Activated T-helper 17 cell treated with anti-CD3 and anti-CD28 coated beads, Interleukin-2, amount 50 U/mL, for 72 hours (primary cell): ENCODE measurements at regions not wholly inside any gene's neighbourhood (a gene's known extent, or its start where the extent isn't known, plus 50 kb on each side); places are given as distances from the start of the nearest gene placed in this dataset.

Experiments
- ATAC-seq: fragments of 150-1000 bp; cut with Tn5 transposase; replicated peaks from 2 replicates; pipeline ENCODE4 v1.10.0; 2021; ENCODE audit warnings: mild to moderate bottlenecking, moderate library complexity
- H3K27ac Mint-ChIP-seq: one replicate; pipeline ENCODE4 v1.8.0; 2022; ENCODE audit warnings: mixed read lengths
- H3K27me3 Mint-ChIP-seq: one replicate; pipeline ENCODE4 v1.8.0; 2022; ENCODE audit warnings: mixed read lengths
- H3K36me3 Mint-ChIP-seq: one replicate; pipeline ENCODE4 v1.8.0; 2022; ENCODE audit warnings: low read depth, mild to moderate bottlenecking, mixed read lengths
- H3K4me1 Mint-ChIP-seq: one replicate; pipeline ENCODE4 v1.8.0; 2022; ENCODE audit warnings: mixed read lengths
- H3K4me3 Mint-ChIP-seq: one replicate; pipeline ENCODE4 v1.8.0; 2022; ENCODE audit warnings: mild to moderate bottlenecking, mixed read lengths
- H3K9me3 Mint-ChIP-seq: one replicate; pipeline ENCODE4 v1.8.0; 2022; ENCODE audit warnings: mixed read lengths

DNA sequence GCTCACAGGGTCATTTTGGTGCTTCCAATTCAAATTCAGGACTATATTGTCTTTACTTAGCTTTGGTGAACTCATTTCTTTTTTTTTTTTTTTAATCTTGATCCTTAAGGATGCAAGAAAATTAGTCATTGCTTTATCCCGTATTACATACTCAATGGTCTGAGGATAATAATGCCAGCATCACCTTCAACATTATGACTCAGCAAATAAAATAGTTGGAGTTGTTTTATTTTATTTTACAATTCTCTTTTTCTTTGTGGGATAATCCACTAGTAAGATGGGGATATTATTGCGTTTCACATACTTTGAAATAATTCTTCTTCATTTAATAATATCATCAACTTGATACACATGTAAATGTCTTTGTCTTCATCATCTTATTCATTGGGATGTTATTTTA, 954.9 kb upstream of the GYPC start:
- Mint-ChIP-seq H3K4me3 (no peak overlapping the region), H3K9me3 (no peaks in the 10 kb centered on the region), H3K4me1 (no peaks in the 10 kb centered on the region), H3K27ac (no peak overlapping the region), H3K36me3 (no peaks in the 10 kb centered on the region), H3K27me3 (no peaks in the 10 kb centered on the region)
- no peak for ATAC-seq

DNA sequence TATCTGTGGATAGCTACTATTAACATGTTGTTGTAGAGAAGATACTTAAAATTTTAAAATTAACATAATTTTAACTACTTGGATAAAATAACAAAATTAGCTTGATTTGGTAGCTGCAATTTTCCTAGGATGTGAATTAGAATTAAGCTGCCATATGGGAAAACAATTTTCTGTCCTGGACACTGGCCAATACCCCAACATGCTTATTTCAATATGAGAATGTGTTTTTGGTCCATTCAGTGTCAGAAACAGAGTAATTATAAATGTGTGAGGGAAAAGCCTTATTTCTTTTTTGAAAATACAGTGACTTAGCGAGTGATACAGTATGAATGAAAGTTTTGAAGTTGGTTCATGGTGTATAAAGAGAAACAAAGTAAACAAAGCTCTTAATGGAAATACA, 948.3 kb upstream of the GYPC start:
- H3K4me3 Mint-ChIP-seq: no peak overlapping the region
- ATAC-seq: no peak
- H3K27me3 Mint-ChIP-seq: no peaks in the 10 kb centered on the region
- H3K27ac Mint-ChIP-seq: no peak overlapping the region
- H3K9me3 Mint-ChIP-seq: peaks cover 9% of the 10 kb centered on the region
- no peaks in the 10 kb centered on the region for H3K4me1 Mint-ChIP-seq
- no peaks in the 10 kb centered on the region for H3K36me3 Mint-ChIP-seq

DNA sequence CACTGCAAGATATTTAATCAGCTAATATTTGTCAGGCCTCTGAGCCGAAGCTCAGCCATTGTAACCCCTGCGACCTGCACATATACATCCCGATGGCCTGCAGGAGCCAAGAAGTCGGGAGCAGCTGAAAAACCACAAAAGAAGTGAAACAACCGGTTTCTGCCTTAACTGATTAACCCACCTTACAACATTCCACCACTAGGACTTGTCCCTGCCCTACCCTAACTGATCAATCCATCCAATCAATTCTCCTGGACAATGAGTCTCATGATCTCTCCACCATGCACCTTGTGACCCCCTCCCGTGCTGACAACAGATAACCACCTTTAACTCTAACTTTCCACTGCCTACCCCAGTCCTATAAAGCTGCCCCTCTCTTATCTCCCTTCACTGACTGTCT, 945.4 kb upstream of the GYPC start:
- Mint-ChIP-seq H3K27me3 (no peaks in the 10 kb centered on the region), H3K4me1 (no peaks in the 10 kb centered on the region), H3K4me3 (no peak overlapping the region), H3K9me3 (peaks cover 22% of the 10 kb centered on the region), H3K36me3 (no peaks in the 10 kb centered on the region), H3K27ac (no peak overlapping the region)
- ATAC-seq: no peak

DNA sequence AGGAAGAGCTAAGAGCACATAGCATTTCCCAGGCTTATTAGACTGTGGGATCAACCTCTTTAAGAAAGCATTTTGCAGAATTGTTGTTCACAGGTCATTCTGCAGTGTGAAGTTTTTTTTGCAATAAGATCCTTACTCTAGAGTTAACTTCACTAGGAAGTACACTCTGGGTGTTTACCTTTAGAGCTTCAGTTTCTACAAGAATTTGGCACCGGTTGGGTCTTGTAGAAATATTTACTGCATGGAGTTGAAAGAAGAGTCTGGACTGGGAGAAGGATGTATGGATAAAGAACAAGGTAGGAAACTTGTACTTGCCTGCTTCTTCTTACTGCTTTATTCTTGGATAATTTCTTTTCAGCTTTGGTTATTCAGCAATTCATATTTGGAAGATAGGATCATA, 944.9 kb upstream of the GYPC start:
- ATAC-seq: no peak
- no peak overlapping the region for H3K4me3 Mint-ChIP-seq
- H3K36me3 Mint-ChIP-seq: no peaks in the 10 kb centered on the region
- no peaks in the 10 kb centered on the region for H3K27me3 Mint-ChIP-seq
- no peak overlapping the region for H3K27ac Mint-ChIP-seq
- peaks cover 22% of the 10 kb centered on the region for H3K9me3 Mint-ChIP-seq
- no peaks in the 10 kb centered on the region for H3K4me1 Mint-ChIP-seq

DNA sequence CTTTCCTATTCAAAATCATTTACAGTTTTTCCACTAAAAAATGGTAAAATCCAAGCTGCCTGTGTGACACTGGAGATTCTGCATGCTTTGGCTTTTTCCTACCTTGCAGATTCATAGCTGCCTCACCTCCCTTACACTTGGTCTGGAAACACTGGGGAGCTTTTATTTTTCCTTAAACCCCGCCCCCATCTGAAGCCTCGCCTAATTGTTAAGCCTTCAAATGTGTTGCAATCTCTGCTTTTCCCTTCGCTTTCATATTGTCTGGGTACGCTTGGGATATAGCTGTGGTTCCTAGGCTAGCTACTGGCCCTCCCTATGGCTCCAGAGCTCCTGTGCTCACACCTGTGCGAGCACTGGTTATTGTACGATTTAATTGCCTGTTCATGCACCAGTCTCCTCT, 942.4 kb upstream of the GYPC start:
- Mint-ChIP-seq H3K9me3 (peaks cover 17% of the 10 kb centered on the region), H3K27ac (no peak overlapping the region), H3K4me1 (no peaks in the 10 kb centered on the region), H3K36me3 (no peaks in the 10 kb centered on the region), H3K4me3 (no peak overlapping the region), H3K27me3 (no peaks in the 10 kb centered on the region)
- ATAC-seq: no peak

DNA sequence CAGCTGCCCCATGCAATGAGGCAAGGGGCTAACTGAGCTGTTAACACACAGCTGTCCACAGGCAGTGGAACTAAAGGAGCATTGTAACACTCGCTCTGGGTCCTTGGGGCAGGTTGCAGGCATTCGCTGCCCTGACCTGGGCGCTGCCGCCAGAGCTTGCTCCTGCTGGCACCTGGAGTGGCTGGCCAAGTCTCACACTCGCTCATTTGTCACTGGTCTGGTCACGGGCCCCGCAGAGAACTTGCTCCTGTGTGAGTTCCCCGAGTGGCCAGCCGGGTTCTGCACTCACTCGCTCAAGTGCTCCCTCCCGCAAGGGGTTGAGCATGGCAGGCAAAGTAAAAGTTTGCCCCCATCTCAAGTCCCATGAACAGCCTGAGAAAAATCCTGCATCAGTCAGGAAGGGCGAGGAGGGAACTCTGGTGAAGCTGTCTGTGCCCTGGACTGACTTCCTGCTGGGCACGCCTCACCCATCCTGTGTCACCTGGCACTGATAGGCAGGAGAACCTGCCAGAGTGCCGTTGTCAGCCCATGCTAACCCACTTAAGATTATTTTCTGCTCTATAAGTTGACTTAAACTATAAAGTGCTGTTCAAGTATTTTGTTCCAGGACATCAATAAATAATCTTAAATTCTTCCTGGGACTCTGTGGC, 934.8 kb upstream of the GYPC start:
- Mint-ChIP-seq H3K9me3 (no peaks in the 10 kb centered on the region), H3K27ac (no peak overlapping the region), H3K27me3 (no peaks in the 10 kb centered on the region), H3K4me1 (no peaks in the 10 kb centered on the region), H3K4me3 (no peak overlapping the region), H3K36me3 (no peaks in the 10 kb centered on the region)
- ATAC-seq: no peak

DNA sequence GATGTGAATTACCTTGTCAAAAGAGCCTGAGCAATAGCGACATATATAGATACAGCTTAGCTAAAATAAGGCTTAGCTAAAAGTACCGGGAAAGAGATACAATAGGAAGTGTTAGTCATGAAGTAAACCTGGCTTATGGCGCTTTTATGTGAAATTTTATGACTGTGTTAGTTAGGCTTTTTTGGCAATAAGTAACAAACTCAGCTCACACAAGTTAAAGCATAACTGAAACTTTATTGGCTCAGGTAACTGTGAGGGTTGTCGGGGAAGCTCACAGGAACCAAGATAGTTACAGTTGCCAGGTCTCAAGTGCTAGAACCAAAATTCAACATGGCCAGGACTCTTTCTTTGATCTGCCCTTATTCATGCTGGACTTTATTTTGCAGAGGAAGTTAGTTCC, 925.0 kb upstream of the GYPC start:
- no peak overlapping the region for H3K4me3 Mint-ChIP-seq
- H3K4me1 Mint-ChIP-seq: no peaks in the 10 kb centered on the region
- ATAC-seq: no peak

DNA sequence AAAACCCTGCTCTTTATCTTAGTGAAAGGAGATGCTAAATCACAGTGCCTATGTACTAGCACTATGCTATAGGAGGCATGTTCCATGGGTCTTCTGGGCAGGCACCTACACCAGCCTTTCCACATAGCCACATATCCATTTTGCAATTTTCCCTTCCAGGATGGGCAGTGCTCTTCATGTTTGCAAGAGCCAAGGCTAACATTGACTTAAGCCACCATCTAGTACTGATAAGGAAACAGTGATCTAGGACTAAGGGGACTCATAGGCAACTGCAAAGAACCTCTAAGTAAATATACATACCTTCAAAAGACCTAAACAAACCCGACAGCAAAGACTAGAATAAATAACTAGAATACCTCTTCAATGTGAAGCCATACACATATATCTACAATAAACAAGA, 919.7 kb upstream of the GYPC start:
- ATAC-seq: no peak
- H3K36me3 Mint-ChIP-seq: no peaks in the 10 kb centered on the region
- H3K4me1 Mint-ChIP-seq: no peaks in the 10 kb centered on the region
- H3K27ac Mint-ChIP-seq: no peak overlapping the region
- H3K4me3 Mint-ChIP-seq: no peak overlapping the region
- peaks cover 15% of the 10 kb centered on the region for H3K9me3 Mint-ChIP-seq
- H3K27me3 Mint-ChIP-seq: no peaks in the 10 kb centered on the region

More for the DNA sequence above, 925.0 kb upstream of the GYPC start:
- H3K36me3 Mint-ChIP-seq: no peaks in the 10 kb centered on the region
- H3K9me3 Mint-ChIP-seq: peaks cover 14% of the 10 kb centered on the region
- no peaks in the 10 kb centered on the region for H3K27me3 Mint-ChIP-seq
- H3K27ac Mint-ChIP-seq: no peak overlapping the region

DNA sequence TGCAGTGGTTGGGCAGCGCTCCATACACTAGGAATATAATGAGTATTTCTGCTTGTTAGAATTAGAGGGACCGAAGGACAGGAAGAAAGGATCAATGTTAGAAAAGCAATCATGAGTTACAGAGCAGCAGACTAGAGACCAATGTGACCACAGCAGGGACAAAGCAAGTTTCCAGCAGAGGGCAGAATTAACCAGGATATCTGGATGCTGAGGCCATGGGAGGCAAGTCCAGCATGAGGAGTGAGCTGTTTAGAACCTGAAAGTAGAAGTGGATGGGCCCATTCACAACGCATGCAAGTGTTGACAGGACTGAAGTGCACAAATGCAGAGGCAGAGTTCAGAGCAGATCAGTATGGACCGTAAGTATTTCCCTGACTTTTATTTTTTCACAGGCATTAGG, 910.4 kb upstream of the GYPC start:
- no peak for ATAC-seq
- Mint-ChIP-seq H3K36me3 (no peaks in the 10 kb centered on the region), H3K4me1 (no peaks in the 10 kb centered on the region)

DNA sequence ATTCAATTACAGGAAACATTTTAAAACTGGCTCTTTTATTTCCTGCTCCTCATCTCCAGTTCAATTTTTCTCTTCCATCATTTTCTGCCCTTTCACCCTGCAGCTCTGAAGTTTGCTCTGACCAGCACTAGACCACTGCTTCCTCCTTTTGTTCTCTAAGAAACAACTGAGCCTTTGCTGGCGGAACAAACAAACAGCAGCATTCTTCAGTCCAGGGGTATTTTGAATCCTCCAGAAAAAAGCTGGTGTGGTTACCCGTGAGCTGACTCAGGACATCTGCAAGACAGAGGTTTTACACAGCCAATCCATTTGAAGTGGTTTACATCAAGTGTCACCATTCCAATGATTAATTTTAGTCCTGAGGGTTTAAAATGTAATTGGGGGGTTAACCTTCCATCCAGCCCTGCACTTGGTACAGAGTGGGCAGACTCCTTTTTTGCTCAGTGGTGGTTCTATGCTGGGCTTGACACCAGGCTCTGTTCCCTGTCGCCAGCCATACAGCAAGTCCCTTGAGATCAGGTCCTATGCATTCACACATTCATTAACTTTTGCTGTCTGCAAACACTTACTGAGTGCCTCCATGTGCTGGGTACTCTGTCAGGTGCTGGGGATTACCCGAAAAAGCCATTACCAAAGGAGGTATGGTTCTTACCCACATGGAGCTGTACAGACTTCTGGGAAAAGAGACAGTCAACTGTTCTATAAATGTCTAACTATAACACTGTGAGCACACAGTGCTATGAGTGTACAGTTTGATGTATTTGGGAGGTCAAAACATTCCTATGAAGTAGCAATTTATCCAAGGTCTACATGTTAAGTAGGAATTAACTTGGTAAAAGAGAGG, 909.4 kb upstream of the GYPC start:
- no peak for ATAC-seq
- no peaks in the 10 kb centered on the region for H3K36me3 Mint-ChIP-seq
- H3K4me1 Mint-ChIP-seq: no peaks in the 10 kb centered on the region
- no peak overlapping the region for H3K27ac Mint-ChIP-seq
- H3K9me3 Mint-ChIP-seq: no peaks in the 10 kb centered on the region
- H3K27me3 Mint-ChIP-seq: no peaks in the 10 kb centered on the region
- H3K4me3 Mint-ChIP-seq: no peak overlapping the region

More for the DNA sequence above, 910.4 kb upstream of the GYPC start:
- Mint-ChIP-seq H3K9me3 (no peaks in the 10 kb centered on the region), H3K4me3 (no peak overlapping the region), H3K27ac (no peak overlapping the region), H3K27me3 (no peaks in the 10 kb centered on the region)

DNA sequence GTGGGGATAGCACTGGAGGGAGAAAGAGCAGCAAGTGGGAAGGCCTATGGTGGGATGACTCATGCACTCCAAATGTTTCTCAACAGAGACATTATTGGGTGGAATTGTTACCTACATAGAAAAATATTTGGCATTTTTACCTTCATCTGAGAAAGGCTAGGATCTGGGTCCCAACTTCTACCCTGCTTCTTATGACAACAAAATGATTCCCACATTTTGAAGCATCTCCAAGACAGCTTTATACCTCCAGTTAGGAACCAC, 908.9 kb upstream of the GYPC start:
- no peak overlapping the region for H3K27ac Mint-ChIP-seq
- no peaks in the 10 kb centered on the region for H3K4me1 Mint-ChIP-seq

DNA sequence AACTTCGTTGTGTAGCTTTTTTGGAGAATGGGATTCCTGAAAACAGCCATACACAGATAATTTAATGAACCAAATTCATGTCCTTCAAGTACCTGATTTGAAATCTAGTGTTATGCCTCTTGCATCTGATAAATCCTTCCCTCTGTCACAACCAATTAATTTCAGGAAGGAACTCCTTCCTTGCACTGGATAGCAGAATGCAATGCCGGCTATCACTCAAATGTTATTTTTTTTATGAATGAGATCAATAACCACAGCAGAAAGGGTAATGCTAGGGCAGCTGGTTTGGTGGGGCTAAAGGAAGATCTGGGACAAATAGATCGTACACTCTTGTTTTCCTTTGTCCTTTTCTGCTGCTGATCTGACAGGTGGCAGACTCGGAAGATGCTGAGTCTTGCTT, 899.5 kb upstream of the GYPC start:
- no peak for ATAC-seq
- no peaks in the 10 kb centered on the region for H3K36me3 Mint-ChIP-seq
- no peaks in the 10 kb centered on the region for H3K27me3 Mint-ChIP-seq
- no peak overlapping the region for H3K4me3 Mint-ChIP-seq
- H3K4me1 Mint-ChIP-seq: no peaks in the 10 kb centered on the region
- H3K9me3 Mint-ChIP-seq: peaks cover 5% of the 10 kb centered on the region
- H3K27ac Mint-ChIP-seq: no peak overlapping the region

More for the DNA sequence above, 908.9 kb upstream of the GYPC start:
- no peak overlapping the region for H3K4me3 Mint-ChIP-seq
- H3K9me3 Mint-ChIP-seq: no peaks in the 10 kb centered on the region
- no peaks in the 10 kb centered on the region for H3K27me3 Mint-ChIP-seq
- ATAC-seq: no peak
- no peaks in the 10 kb centered on the region for H3K36me3 Mint-ChIP-seq

DNA sequence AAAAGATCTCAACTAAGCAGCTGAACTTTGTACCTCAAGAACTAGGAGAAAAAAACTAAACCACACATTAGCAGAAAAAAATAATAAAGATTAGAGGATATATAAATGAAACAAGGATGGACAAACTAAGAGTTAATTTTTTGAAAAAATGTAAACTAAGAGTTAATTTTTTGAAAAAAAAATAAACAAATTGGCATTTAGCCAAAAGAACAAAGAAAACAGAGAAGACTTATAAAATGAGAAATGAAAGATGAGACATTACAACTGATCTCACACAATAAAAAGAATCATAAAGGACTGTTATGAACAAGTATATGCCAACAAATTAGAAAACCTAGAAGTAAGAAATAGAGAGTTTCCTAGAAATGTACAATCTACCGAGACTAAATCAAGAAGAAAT, 859.2 kb upstream of the GYPC start:
- H3K4me1 Mint-ChIP-seq: no peaks in the 10 kb centered on the region
- H3K9me3 Mint-ChIP-seq: peaks cover 14% of the 10 kb centered on the region

DNA sequence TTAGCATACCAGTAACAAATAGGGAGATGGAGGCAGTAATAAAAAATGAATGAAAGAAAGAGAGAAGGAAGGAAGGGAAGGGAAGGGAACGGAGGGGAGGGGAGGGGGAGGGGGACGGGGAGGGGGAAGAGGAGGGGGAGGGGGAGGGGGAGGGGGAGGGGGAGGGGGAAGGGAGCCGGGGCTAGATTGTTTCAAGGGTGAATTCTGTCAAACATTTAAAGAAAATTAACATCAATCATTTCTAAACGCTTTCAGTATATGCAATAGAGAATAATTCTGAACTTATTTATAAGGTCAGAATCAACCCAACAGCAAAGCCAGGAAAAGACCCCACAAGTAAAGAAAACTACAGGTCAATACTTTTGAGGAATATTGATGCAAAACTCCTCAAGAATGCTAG, 858.8 kb upstream of the GYPC start:
- Mint-ChIP-seq H3K27ac (no peak overlapping the region), H3K9me3 (peaks cover 16% of the 10 kb centered on the region), H3K4me1 (no peaks in the 10 kb centered on the region), H3K36me3 (no peaks in the 10 kb centered on the region), H3K4me3 (no peak overlapping the region), H3K27me3 (no peaks in the 10 kb centered on the region)
- ATAC-seq: no peak

More for the DNA sequence above, 859.2 kb upstream of the GYPC start:
- Mint-ChIP-seq H3K27ac (no peak overlapping the region), H3K36me3 (no peaks in the 10 kb centered on the region), H3K4me3 (no peak overlapping the region), H3K27me3 (no peaks in the 10 kb centered on the region)
- no peak for ATAC-seq

DNA sequence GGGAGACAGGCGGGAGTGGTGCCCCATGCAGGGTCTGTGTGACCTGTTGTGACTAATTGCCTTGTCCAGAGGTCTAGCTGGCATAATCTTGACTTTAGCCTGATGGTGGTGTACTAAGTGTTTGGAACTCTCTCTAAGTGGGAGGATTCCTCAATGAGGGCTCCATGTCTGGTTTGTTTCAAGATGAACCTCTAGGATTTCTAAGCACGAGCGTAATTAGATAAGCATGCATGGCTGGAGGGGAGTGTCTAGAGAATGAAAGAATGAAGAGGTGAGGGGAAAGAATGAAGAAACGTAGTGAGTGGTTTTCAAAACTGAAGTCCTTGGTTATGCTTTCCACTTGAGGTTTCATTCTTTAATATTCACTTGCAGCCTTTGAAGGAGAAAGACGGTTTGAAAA, 833.2 kb upstream of the GYPC start:
- peaks cover 7% of the 10 kb centered on the region for H3K9me3 Mint-ChIP-seq
- no peaks in the 10 kb centered on the region for H3K4me1 Mint-ChIP-seq
- H3K27ac Mint-ChIP-seq: no peak overlapping the region
- H3K27me3 Mint-ChIP-seq: no peaks in the 10 kb centered on the region
- H3K36me3 Mint-ChIP-seq: no peaks in the 10 kb centered on the region
- no peak overlapping the region for H3K4me3 Mint-ChIP-seq
- ATAC-seq: no peak
